SIG-M5 (cell line): ENCODE measurements at regions not wholly inside any gene's neighbourhood (a gene's known extent, or its start where the extent isn't known, plus 50 kb on each side); places are given as distances from the start of the nearest gene placed in this dataset.

ENCODE experiments used
- DNase-seq: peaks from one replicate; lab custom pipeline; 2025; lab: John Stamatoyannopoulos, UW

DNA sequence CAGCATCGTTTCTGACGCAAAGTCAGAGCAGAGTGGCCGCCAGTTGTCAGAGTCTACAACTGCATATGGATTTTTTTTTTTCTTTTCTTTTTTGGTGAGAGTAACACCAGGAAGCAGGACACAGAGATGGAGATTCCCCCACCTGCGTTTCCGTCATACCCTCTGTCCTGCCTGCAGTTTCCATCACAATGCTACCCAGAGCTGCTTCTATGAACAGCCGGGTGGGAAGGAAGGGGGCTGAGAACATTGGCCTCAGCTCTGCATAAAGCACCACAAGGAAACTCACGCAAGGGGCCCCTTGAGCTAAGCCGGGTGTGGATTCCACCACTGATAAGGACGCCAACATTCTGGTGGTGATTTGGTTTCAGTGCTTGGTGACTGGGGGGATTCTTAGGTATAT lies 183.5 kb upstream of the AFDN start:
- no peak for DNase-seq

DNA sequence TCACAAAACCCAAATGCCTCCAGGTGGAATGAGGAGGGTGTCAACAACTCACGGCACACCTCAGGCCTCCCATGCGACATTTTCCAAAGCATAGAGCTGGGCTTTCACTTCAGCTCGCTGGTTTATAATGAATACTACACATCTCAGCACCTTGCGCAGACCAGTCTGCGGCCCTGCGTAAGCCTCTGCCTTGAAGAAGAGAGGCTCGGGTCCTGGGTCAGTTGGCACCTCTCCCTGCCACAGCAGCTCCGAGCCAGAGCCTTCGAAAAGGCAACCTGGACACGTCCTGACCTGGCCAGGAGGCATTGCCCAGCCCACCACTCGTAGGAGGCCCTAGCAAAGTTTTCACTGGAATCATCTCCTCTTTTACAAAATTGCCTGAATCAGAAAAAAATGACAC lies 183.0 kb upstream of the AFDN start:
- DNase-seq: no peak

DNA sequence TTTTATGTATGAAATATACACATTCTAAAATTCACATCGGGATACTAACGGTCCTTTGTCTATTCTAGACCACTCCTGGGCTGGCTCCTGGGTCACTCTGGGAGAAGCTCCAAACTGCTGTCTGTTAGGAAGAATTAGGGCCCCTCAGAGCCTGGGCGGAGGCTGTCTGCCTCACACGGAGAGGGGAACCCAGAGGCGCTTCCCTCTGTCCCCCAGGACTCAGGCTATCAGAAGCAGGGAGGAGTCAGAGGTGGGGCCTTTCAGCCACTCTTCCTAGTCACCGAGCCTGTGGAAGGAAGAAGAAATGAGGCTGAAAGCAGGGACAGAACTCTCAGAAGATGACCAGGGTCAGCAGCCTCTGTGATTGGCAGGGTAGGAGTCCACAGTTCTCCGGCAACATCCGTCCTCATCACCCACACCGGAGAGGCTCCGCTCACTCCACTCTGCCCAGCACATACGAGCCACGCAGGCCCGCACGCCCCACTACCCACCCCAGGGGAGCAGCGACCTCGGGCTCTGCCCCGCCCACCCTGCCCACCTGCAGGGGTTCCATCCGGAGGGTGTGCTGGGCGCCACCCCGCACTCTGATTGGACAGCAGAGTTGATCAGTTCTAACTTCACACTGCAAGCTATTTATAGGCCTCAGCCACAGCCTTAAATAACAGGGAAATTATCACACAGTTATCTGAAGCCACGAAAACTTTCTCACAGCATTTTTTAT lies 182.1 kb upstream of the AFDN start:
- no peak for DNase-seq

DNA sequence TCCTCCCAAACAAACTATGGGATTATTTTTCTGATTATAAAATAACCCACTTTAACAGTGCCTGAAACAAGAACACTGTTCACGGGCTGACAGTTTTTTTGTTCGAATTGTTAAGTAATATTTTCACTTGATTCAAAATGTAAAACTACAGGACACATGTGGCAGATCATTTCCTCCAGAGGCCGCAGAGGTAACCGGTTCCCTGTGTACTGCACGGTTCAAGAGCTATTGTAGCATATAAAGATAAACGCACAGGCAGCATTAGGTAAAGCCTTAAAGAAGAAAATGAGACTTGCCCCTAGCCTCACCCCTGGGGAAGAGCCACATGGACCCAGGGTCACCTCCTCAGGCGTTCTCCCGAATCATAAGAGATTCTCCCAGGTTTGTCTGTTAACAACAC lies 181.3 kb upstream of the AFDN start:
- DNase-seq: no peak

GRCh38 chr6:167647306-167647705 lies 179.4 kb upstream of the AFDN start:
- DNase-seq: no peak

DNA sequence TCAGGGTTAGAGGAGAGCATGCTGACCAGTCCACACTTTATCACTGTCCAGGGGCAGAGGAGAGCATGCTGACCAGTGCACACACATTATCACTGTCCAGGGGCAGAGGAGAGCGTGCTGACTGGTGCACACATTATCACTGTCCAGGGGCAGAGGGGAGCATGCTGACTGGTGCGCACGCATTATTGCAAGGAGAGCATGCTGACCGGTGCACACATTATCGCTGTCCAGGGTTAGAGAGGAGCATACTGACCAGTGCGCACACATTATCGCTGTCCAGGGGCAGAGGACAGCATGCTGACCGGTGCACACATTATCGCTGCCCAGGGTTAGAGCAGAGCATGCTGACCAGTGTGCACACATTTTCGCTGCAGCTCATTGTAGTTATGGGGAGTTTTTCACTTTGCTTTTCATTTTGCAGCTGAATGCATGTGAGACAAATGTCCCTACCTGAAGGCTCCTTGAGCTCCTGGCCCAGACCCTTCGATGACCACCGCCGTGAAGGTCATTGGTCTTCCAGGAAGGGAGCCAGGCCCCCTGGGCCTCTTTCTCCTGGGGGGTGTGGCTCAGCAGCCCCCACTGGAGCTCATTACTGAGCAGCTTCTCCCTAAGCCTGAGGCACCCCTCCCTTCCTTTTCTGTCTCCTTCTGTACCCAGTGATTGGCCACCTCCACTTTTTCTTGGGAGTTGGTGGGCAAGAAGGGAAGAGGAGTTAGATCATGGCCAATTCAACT lies 178.8 kb upstream of the AFDN start:
- DNase-seq: no peak

GRCh38 chr6:167648501-167649278 lies 178.0 kb upstream of the AFDN start:
- DNase-seq: no peak

- DNase-seq: no peak
Measured at GRCh38 chr6:167649476-167649875, 177.2 kb upstream of the AFDN start.

- DNase-seq: no peak
Measured at GRCh38 chr6:167650730-167651317, 175.9 kb upstream of the AFDN start.

DNA sequence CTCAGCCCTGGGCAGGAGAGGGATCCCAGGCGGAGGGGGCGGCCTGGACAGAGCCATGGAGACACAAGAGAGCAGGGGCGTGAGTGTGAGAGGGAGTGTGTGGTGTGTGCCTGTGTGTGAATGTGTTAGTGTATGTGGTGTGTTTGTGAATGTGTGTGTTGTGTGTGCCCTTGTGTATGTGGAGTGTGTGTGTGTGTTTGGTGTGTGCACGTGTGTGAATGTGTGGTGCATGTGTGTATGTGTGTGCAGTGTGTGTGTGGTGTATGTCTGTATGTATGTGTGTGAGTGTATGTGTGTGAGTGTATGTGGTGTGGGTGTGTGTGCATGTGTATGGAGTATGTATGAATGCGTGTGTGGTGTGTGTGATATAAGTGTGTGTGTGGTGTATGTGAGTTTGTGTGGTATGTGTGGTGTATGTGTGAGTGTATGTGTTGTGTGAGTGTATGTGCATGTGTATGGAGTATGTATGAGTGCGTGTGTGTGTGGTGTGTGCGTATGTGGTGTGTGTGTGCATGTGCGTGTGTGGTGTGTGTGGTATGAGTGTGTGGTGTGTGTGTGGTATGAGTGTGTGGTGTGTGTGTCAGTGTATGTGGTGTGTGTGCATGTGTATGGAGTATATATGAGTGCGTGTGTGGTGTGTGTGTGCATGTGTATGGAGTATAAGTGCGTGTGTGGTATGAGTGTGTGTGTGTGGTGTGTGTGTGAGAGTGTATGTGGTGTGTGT lies 175.2 kb upstream of the AFDN start:
- no peak for DNase-seq

- no peak for DNase-seq
Measured at GRCh38 chr6:167652042-167652700, 174.5 kb upstream of the AFDN start.

DNA sequence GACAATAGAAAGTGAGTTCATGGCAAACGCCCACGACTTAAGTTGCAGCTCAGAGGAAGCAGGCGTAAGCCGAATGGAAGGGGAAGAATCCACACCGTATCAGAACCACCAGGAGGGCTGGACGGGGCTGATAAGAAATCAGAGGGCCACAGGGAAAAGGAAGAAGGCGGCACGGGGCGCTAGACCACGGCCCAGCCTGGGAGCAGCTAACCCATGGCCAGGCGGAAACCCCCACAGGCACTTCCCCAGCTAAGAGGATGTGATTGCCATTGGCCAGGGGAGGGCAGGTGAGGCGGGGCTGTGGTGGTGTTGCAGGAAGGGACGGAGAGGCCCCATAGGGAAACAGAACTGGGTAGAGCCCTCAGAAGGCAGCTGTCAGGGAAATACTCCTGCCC lies 174.0 kb upstream of the AFDN start:
- no peak for DNase-seq

DNA sequence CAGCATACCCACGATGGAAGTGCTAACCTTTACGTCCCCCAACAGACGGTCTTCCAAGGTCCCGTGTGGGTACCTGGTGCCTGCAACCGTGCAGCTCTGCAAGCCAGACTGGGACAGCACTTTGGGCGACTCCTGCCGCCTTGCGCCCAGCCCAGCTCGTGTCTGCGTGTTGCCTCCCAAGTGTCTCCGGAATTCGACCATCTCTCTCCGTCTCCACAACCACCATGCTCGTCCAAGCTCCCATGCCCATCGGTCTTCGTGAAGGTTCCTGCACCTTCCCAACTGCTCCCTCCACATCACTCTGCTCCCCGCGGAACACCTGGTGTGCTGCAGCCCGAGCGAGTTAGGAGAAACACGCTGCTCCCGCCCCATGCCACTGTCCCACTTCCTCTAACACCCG lies 173.2 kb upstream of the AFDN start:
- no peak for DNase-seq

- no peak for DNase-seq
Measured at GRCh38 chr6:167654389-167654788, 172.3 kb upstream of the AFDN start.

DNA sequence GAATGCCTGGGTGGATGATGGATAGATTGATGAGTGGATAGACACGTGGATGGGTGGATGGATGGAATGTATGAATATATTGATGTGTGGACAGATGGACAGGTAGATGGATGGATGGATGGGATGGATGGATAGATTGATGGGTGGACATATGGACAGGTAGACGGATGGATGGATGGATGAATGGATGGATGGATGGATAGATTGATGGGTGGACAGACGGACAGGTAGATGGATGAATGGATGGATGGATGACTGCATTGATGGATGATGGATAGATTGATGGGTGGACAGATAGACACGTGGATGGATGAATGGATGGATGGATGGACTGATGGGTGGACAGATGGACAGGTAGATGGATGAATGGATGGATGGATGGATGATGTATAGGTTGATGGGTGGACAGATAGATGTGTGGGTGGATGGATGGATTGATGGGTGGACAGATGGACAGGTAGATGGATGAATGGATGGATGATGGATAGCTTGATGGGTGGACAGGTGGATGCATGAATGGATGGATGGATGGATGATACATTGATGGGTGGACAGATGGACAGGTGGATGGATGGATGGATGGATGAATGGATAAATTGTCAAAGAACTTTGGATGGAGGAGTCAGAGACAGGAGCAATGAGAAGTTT lies 171.4 kb upstream of the AFDN start:
- no peak for DNase-seq

DNA sequence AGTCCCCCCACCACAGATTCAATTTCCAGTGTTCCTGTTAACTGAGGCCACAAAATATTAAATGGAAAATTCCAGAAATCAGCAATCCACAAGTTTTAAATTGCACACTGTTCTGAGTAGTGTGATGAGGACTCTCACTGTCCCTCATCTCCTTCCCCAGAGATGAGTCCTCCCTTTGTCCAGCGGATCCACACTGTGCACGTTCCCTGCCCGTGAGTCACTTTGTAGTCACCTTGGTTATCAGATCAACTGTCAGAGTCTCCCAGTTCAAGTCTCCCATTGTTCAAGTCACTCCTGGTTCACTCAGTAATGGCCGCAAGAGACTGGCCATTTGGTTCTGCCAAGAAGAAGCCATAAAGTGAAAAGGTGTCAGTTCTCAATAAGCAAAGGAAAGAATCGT lies 168.6 kb upstream of the AFDN start:
- no peak for DNase-seq

GRCh38 chr6:167659046-167659445 lies 167.7 kb upstream of the AFDN start:
- DNase-seq: no peak

GRCh38 chr6:167660424-167660823 lies 166.3 kb upstream of the AFDN start:
- no peak for DNase-seq

GRCh38 chr6:167660944-167661551 lies 165.7 kb upstream of the AFDN start:
- DNase-seq: no peak

DNA sequence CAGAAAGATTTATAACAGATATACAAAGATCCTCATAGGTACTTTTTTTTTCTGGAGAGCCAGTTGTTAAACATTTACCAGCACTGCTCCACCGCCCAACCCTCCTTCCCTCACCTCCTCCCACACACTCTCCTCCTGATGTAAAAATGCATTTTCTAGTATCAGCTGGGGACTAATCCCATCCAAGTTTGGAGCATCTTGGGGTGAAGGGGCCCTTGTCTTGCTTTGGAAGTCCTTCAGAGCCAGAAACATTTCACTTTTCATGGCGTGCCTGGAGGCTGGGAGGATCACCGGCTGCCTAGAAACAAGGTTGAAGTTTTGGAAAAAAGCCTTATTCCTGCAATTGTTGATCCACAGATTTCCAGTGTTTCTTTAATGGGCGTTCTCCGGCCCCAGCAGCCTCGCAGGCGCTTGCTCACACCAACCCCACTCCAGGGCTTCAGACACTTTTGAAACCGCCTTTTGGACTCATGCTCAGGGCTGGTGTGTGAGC lies 165.1 kb upstream of the AFDN start:
- DNase-seq: no peak
